ENCODE measurements at regions not wholly inside any gene's neighbourhood (a gene's known extent, or its start where the extent isn't known, plus 50 kb on each side); places are given as distances from the start of the nearest gene placed in this dataset.

- TF ChIP-seq EZH2 (IDR thresholded peaks at IDR 0.05; ENCODE audit: low read depth) (no peak), CTCF (conservative IDR thresholded peaks at IDR 0.05) (no peak)
These were observed 59.0 kb downstream of the GSX1 start for GRCh38 chr13:27851096-27851850.

All from PC-9 (cell line).